Stomach (tissue), 8 donors: ENCODE measurements at regions not wholly inside any gene's neighbourhood (a gene's known extent, or its start where the extent isn't known, plus 50 kb on each side); places are given as distances from the start of the nearest gene placed in this dataset.
"Not testable (repeated sequence)": the region's sequence is repeated elsewhere in the genome, so short reads cannot be mapped to it uniquely, and the experiment has no call there.

Experiments used
- DNase-seq, 2 donors: peaks; one replicate each; pipeline versions ENCODE4 v3.0.0 to v3.0.0-alpha.2; 2013 to 2019
- H3K27ac ChIP-seq, 5 donors: fragments of 200-600 bp in 4 of 5; sonication (generic) in 4 of 5; one replicate each; pipeline ENCODE4 v1.5.1; 2013 to 2019; ENCODE audit warnings: mild to moderate bottlenecking in 1 of 5, moderate library complexity in 1 of 5
- H3K27me3 ChIP-seq, 3 donors: fragments of 200-600 bp; sonication (generic); one replicate each; pipeline ENCODE4 v1.5.1; 2017 to 2019; ENCODE audit warnings: mixed run types in 1 of 3
- H3K36me3 ChIP-seq, 4 donors: fragments of 200-600 bp; sonication (generic); 1 replicate in 3 of 4; 2 replicates in 1 of 4; pipeline ENCODE4 v1.5.1; 2016 to 2019
- H3K4me1 ChIP-seq, 4 donors: fragments of 200-600 bp; sonication (generic); one replicate each; pipeline ENCODE4 v1.5.1; 2016 to 2019
- H3K4me3 ChIP-seq, 4 donors: fragments of 200-600 bp; sonication (generic) in 3 of 4; one replicate each; pipeline ENCODE4 v1.5.1; 2016 to 2019; ENCODE audit warnings: mild to moderate bottlenecking in 1 of 4
- H3K9me3 ChIP-seq, 4 donors: fragments of 200-600 bp; sonication (generic); one replicate each; pipeline ENCODE4 v1.5.1; 2016 to 2019
- CTCF ChIP-seq, 7 experiments: fragments of 450-650 bp in 4 of 7; fragments of 200-600 bp in 3 of 7; sonication (generic) in 3 of 7; IDR thresholded peaks; one replicate each; pipeline ENCODE4 v1.5.1; 2016 to 2019; ENCODE audit warnings: antibody characterized with exemption in 7 of 7, control low read depth in 2 of 7, mild to moderate bottlenecking in 1 of 7
- EP300 ChIP-seq: sonication (generic); formaldehyde crosslinking; IDR thresholded peaks from one replicate; pipeline ENCODE4 v1.6.1; 2017; ENCODE audit warnings: antibody characterized with exemption
- POLR2A ChIP-seq, 4 donors: fragments of 450-650 bp; IDR thresholded peaks; one replicate each; pipeline ENCODE4 v1.6.1; 2016; ENCODE audit warnings: antibody characterized with exemption in 4 of 4, control low read depth in 2 of 4, mild to moderate bottlenecking in 1 of 4, moderate library complexity in 1 of 4
- POLR2AphosphoS5 ChIP-seq, 3 donors: sonication (generic); formaldehyde crosslinking; IDR thresholded peaks; one replicate each; pipeline ENCODE4 v1.6.1; 2016; ENCODE audit warnings: antibody characterized with exemption in 3 of 3
- WGBS, 5 donors: extraction: QIAGEN DNeasy Blood & Tissue Kit in 3 of 5; methylation state at CpG; one replicate each; pipeline versions ENCODE4 v1.1.5 to v1.1.7; 2013 to 2018; 5-methylcytosine and 5-hydroxymethylcytosine counted together
- intact Hi-C: fragments of 100-400 bp; cut with DNase I; formaldehyde crosslinking; loops from one replicate; pipeline ENCODE4 v1.15.1; 2023; ENCODE audit warnings: low total_unique reads
- donor health status: healthy with polysubstance abuse.
- donor health status: Bipolar disorder and iron deficiency.
- donor health status: healthy.

- no peak for TF ChIP-seq EP300
- TF ChIP-seq POLR2AphosphoS5 (IDR thresholded peaks at IDR 0.05), result no peak
- TF ChIP-seq POLR2A (IDR thresholded peaks at IDR 0.05), result no peak
- TF ChIP-seq CTCF (IDR thresholded peaks at IDR 0.05), result no peak
- DNase-seq, result peak in 1 of 2 donors; percentile 1
- no peaks in the 10 kb centered on the region for H3K36me3 ChIP-seq
- 59 to 100% (median 96%) methylated on average over 1 of the region's 1 CpG for WGBS, 5 donors
- H3K27me3 ChIP-seq, result no peaks in the 10 kb centered on the region
- no peaks in the 10 kb centered on the region for H3K4me1 ChIP-seq
- no peak overlapping the region for H3K4me3 ChIP-seq
- H3K9me3 ChIP-seq, result peaks cover 0 to 3% (median 0%) of the 10 kb centered on the region in 4 donors
- H3K27ac ChIP-seq, result no peak overlapping the region
- intact Hi-C loops, result no loop called here
Observed at GRCh38 chr22:17302616-17303015, 66.6 kb upstream of the CECR2 start.

- Histone ChIP-seq H3K27ac (no peak overlapping the region), H3K27me3 (no peaks in the 10 kb centered on the region)
Observed at GRCh38 chr22:17300926-17301325, 68.3 kb upstream of the CECR2 start.

GRCh38 chr22:17298805-17299502 is 70.3 kb upstream of the CECR2 start:
- 60 to 80% (median 63%) methylated on average over 3 to 7 of the region's 7 CpGs for WGBS, 5 donors
- H3K4me3 ChIP-seq, H3K4me1 ChIP-seq, DNase-seq, H3K27ac ChIP-seq, H3K27me3 ChIP-seq, intact Hi-C loops, H3K36me3 ChIP-seq, H3K9me3 ChIP-seq: not testable (repeated sequence)

More at GRCh38 chr22:17300926-17301325, 68.3 kb upstream of the CECR2 start:
- 53 to 71% (median 60%) methylated on average over 2 of the region's 2 CpGs for WGBS, 5 donors
- Histone ChIP-seq H3K9me3 (peaks cover 0 to 3% (median 0%) of the 10 kb centered on the region in 4 donors), H3K4me1 (no peaks in the 10 kb centered on the region), H3K36me3 (no peaks in the 10 kb centered on the region), H3K4me3 (no peak overlapping the region)
- no peak for DNase-seq
- TF ChIP-seq POLR2A (IDR thresholded peaks at IDR 0.05) (no peak), EP300 (no peak), POLR2AphosphoS5 (IDR thresholded peaks at IDR 0.05) (no peak)
- intact Hi-C loops, result no loop called here

- no peak overlapping the region for H3K27ac ChIP-seq
- peaks cover 0 to 42% (median 0%) of the 10 kb centered on the region in 3 donors for H3K27me3 ChIP-seq
- H3K4me1 ChIP-seq, result no peaks in the 10 kb centered on the region
- H3K36me3 ChIP-seq, result no peaks in the 10 kb centered on the region
- no peaks in the 10 kb centered on the region for H3K9me3 ChIP-seq
- H3K4me3 ChIP-seq, result no peak overlapping the region
- TF ChIP-seq CTCF (IDR thresholded peaks at IDR 0.05), result no peak
- no peak for TF ChIP-seq EP300
- no peak for TF ChIP-seq POLR2AphosphoS5 (IDR thresholded peaks at IDR 0.05)
- TF ChIP-seq POLR2A (IDR thresholded peaks at IDR 0.05), result no peak
- no peak for DNase-seq
- intact Hi-C loops, result no loop called here
- WGBS, 5 donors, result 56 to 79% (median 65%) methylated on average over 3 of the region's 3 CpGs
Observed at GRCh38 chr22:17285656-17286055, 66.4 kb upstream of the ADA2 start.

GRCh38 chr22:17284888-17285287 is 65.7 kb upstream of the ADA2 start:
- H3K27me3 ChIP-seq, result peaks cover 0 to 42% (median 0%) of the 10 kb centered on the region in 3 donors
- H3K4me3 ChIP-seq, result no peak overlapping the region
- TF ChIP-seq POLR2A (IDR thresholded peaks at IDR 0.05) (no peak), POLR2AphosphoS5 (IDR thresholded peaks at IDR 0.05) (no peak), CTCF (IDR thresholded peaks at IDR 0.05) (no peak), EP300 (no peak)
- H3K36me3 ChIP-seq, result no peaks in the 10 kb centered on the region
- WGBS, 5 donors, result 74 to 80% (median 77%) methylated on average over 10 of the region's 10 CpGs
- no peaks in the 10 kb centered on the region for H3K4me1 ChIP-seq
- DNase-seq, result no peak
- intact Hi-C loops, result no loop called here
- H3K9me3 ChIP-seq, result no peaks in the 10 kb centered on the region
- no peak overlapping the region for H3K27ac ChIP-seq
